Heart right ventricle (tissue), 16 donors: ENCODE measurements at regions not wholly inside any gene's neighbourhood (a gene's known extent, or its start where the extent isn't known, plus 50 kb on each side); places are given as distances from the start of the nearest gene placed in this dataset.

ENCODE experiments used
- ATAC-seq, 8 donors: fragments of 200-7000 bp; cut with Tn5 transposase; one replicate each; pipeline ENCODE4 v1.9.1; 2020; ENCODE audit warnings: mild to moderate bottlenecking in 8 of 8, moderate library complexity in 8 of 8, moderate number of reproducible peaks in 1 of 8
- DNase-seq, 2 donors: peaks; one replicate each; pipeline ENCODE4 v3.0.0-alpha.2; 2020
- H3K27ac ChIP-seq, 10 donors: fragments of 200-600 bp; sonication (generic) in 2 of 10; one replicate each; pipeline versions ENCODE4 v1.5.0 to v1.8.0; 2020 to 2022; ENCODE audit warnings: mild to moderate bottlenecking in 3 of 10
- H3K27me3 ChIP-seq, 7 donors: fragments of 200-600 bp; one replicate each; pipeline ENCODE4 v1.8.0; 2021 to 2022; ENCODE audit warnings: mild to moderate bottlenecking in 2 of 7
- H3K36me3 ChIP-seq, 9 donors: fragments of 200-600 bp; sonication (generic) in 1 of 9; one replicate each; pipeline versions ENCODE4 v1.5.0 to v1.8.0; 2020 to 2022; ENCODE audit warnings: mild to moderate bottlenecking in 2 of 9
- H3K4me1 ChIP-seq, 9 donors: fragments of 200-600 bp; sonication (generic) in 1 of 9; one replicate each; pipeline versions ENCODE4 v1.5.0 to v1.8.0; 2020 to 2022; ENCODE audit warnings: mild to moderate bottlenecking in 4 of 9
- H3K4me3 ChIP-seq, 10 donors: fragments of 200-600 bp; sonication (generic) in 2 of 10; one replicate each; pipeline versions ENCODE4 v1.5.0 to v1.8.0; 2020 to 2022; ENCODE audit warnings: mild to moderate bottlenecking in 7 of 10, moderate library complexity in 2 of 10
- H3K9me3 ChIP-seq, 11 donors: fragments of 200-600 bp in 10 of 11; sonication (generic) in 2 of 11; one replicate each; pipeline versions ENCODE4 v1.5.0 to v1.8.0; 2013 to 2022; ENCODE audit warnings: mild to moderate bottlenecking in 2 of 11, control low read depth in 1 of 11, moderate library complexity in 1 of 11
- WGBS, 2 donors: extraction: QIAGEN DNeasy Blood & Tissue Kit; methylation state at CpG; one replicate each; pipeline ENCODE4 v1.1.7; 2013; ENCODE audit warnings: inconsistent platforms in 1 of 2; 5-methylcytosine and 5-hydroxymethylcytosine counted together
- intact Hi-C, 10 donors: fragments of 100-400 bp; cut with DNase I; formaldehyde crosslinking; loops; one replicate each; pipeline versions ENCODE4 v1.11.1 to v1.14.2; 2022
- TF ChIP-seq, protein P1 (sequence below), 9 donors: fragments of 200-600 bp; sonication (generic) in 2 of 9; IDR thresholded peaks; one replicate each; pipeline versions ENCODE4 v1.5.0 to v1.8.0; 2021 to 2022; ENCODE audit warnings: antibody characterized with exemption in 9 of 9, mild to moderate bottlenecking in 5 of 9, moderate library complexity in 1 of 9
- donor health status: Arrhythmogenic right ventricular cardiomyopathy.
- donor health status: ischemic (EF 13 %, LVEDD 7.1; RV severe dilation, severe dysfunction).
- donor health status: healthy with polysubstance abuse.
- donor health status: DM: no; HTN: yes; CAD: no.
- donor health status: DM: no; HTN: no; CAD: no.
- donor health status: ischemic (EF 25% LVEDD 6.9; RV normal size, moderate dysfunction).
- donor health status: ischemic (EF 25% LVEDD 5.7; RV mildly dilated, moderate dysfunction).
- donor health status: healthy.
- donor health status: DM: yes; HTN: yes; CAD: no.
- donor health status: Ischemic cardiomyopathy.
- donor health status: ischemic (EF 35%, LVEDD 5.7; RV mildly dilated, moderate dysfunction).
- donor health status: nonischemic (EF 11% LVEDD 7.7; RV severe dilation, severe dysfunction).
- donor health status: DM: yes; HTN: yes; CAD: no.
- donor health status: PGD.
- donor health status: ischemic (EF 29% LVEDD 5.4; RV normal size, mild dysfunction).
- donor health status: nonischemic (EF 23%, LVEDD 6.1; RV moderate dilation, normal function).

DNA sequence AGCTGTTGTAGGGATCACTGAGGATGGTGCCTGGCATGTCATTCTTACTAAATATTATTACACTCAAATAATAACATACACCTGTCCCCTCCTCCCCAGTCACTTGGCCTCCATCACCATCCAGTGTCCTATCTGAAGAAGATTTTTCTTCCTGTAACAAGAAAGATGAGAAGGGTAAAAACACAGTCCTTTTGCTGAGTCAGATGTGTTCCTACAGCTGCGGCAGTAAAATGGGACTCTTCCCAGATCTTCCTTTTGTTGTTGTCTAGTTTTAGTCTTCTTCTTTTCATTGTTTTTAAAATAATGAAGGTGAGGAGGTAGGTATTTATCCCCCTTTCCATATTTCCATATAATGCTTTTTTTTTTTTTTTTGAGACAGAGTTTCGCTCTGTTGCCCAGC, 83.1 kb upstream of the RFLNA start:
- intact Hi-C loops, result no loop called here

DNA sequence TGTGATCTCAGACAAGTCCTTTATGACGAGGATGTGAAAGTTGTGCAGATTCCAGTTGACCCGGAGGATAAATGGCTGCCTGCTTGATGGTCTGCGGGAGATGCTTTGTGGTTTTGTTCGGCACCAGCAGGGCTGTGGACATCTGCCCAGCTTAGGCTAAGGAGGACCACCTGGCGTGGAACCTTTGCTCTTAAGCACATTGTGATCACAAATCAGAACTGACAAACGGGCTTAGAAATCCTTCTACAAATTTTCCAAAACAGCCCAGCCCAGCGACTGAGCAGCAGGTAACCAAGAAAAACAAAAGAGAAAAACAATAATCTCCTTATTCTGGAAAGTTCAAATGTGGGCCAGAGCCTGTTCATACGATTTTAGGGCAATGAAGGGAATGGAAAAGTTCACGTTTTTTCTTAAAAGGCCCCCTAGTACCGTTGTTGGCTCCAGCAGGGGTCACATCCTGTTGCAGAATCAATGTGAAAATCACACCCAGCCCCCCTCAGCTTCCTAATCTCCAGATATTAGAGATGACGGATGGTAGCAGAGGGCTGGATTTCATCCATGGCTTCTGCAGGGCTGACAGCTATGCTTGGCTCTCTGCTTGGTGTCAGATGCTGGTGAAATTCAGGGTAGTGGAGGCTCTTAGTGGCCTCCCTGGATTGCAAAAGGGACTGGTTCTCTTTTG, 81.1 kb upstream of the RFLNA start:
- Histone ChIP-seq H3K27me3 (peaks cover 0 to 15% (median 0%) of the 10 kb centered on the region in 7 donors), H3K36me3 (no peaks in the 10 kb centered on the region), H3K27ac (no peak overlapping the region), H3K9me3 (peaks cover 0 to 29% (median 9%) of the 10 kb centered on the region in 11 donors), H3K4me3 (no peak overlapping the region), H3K4me1 (peaks cover 0 to 14% (median 0%) of the 10 kb centered on the region in 9 donors)
- intact Hi-C loops, result no loop called here
- TF ChIP-seq, protein P1, sequence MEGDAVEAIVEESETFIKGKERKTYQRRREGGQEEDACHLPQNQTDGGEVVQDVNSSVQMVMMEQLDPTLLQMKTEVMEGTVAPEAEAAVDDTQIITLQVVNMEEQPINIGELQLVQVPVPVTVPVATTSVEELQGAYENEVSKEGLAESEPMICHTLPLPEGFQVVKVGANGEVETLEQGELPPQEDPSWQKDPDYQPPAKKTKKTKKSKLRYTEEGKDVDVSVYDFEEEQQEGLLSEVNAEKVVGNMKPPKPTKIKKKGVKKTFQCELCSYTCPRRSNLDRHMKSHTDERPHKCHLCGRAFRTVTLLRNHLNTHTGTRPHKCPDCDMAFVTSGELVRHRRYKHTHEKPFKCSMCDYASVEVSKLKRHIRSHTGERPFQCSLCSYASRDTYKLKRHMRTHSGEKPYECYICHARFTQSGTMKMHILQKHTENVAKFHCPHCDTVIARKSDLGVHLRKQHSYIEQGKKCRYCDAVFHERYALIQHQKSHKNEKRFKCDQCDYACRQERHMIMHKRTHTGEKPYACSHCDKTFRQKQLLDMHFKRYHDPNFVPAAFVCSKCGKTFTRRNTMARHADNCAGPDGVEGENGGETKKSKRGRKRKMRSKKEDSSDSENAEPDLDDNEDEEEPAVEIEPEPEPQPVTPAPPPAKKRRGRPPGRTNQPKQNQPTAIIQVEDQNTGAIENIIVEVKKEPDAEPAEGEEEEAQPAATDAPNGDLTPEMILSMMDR (IDR thresholded peaks at IDR 0.05), result no peak
- ATAC-seq (no peak), DNase-seq (no peak)
- 69 to 74% methylated on average over 11 of the region's 11 CpGs for WGBS, 2 donors

More for the DNA sequence above, 83.1 kb upstream of the RFLNA start:
- ATAC-seq (no peak), DNase-seq (no peak)
- H3K27me3 ChIP-seq, result peaks cover 0 to 27% (median 3%) of the 10 kb centered on the region in 7 donors
- peaks cover 0 to 5% (median 0%) of the 10 kb centered on the region in 9 donors for H3K4me1 ChIP-seq
- TF ChIP-seq, protein P1 (IDR thresholded peaks at IDR 0.05), result no peak
- 99 to 100% methylated on average over 2 of the region's 2 CpGs for WGBS, 2 donors
- H3K9me3 ChIP-seq, result peaks cover 0 to 29% (median 9%) of the 10 kb centered on the region in 11 donors
- H3K4me3 ChIP-seq, result no peak overlapping the region
- H3K27ac ChIP-seq, result no peak overlapping the region
- H3K36me3 ChIP-seq, result no peaks in the 10 kb centered on the region

DNA sequence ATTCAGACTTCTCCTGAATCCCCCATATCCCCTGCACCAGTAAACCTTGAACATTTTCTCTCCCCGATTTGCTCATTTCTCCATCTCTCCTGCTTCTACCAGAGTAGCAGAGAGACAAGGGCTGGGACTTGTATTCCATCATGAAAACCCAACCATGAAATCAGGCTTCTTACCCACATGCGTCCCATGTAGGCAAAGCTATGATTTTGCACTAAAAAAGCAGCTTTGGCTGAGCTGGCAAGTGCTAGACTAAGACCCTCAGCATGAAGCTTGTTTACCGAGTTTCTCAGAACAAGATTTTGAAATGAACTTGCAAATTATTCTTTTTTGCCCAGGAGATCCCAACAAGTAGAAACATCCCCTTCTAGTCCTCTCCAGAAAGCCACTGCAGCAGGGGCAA, 80.3 kb upstream of the RFLNA start:
- no peak for ATAC-seq
- 95 to 99% methylated on average over 3 of the region's 3 CpGs for WGBS, 2 donors
- H3K4me1 ChIP-seq, result peaks cover 0 to 14% (median 0%) of the 10 kb centered on the region in 9 donors
- TF ChIP-seq, protein P1 (IDR thresholded peaks at IDR 0.05), result no peak
- DNase-seq, result no peak
- peaks cover 0 to 10% (median 0%) of the 10 kb centered on the region in 7 donors for H3K27me3 ChIP-seq
- intact Hi-C loops, result no loop called here
- no peak overlapping the region for H3K27ac ChIP-seq
- H3K9me3 ChIP-seq, result peaks cover 0 to 29% (median 9%) of the 10 kb centered on the region in 11 donors
- no peak overlapping the region for H3K4me3 ChIP-seq
- H3K36me3 ChIP-seq, result no peaks in the 10 kb centered on the region

DNA sequence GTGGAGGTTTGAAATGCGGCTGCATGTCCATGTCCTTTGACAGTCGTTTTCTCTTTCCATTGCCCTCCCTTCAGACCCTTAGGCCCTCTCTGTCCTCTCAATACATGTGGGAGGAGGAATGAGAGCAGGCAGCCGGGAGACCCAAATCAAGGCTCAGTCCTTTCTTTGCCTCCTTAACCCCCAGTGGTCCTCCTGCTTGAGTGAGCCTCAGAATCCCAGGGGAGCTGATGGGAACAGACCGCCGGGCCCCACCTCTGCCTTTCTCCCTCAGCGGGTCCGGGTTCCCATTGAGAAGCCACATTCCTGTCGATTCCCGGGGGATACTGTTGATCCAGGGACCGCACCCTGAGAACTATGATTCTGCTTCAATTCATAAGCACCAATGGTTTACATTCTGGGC, 77.9 kb upstream of the RFLNA start:
- 74 to 78% methylated on average over 10 of the region's 10 CpGs for WGBS, 2 donors
- Histone ChIP-seq H3K4me3 (no peak overlapping the region), H3K36me3 (no peaks in the 10 kb centered on the region), H3K27me3 (peaks cover 0 to 15% (median 0%) of the 10 kb centered on the region in 7 donors), H3K9me3 (peaks cover 0 to 25% (median 9%) of the 10 kb centered on the region in 11 donors), H3K27ac (no peak overlapping the region), H3K4me1 (peaks cover 0 to 14% (median 0%) of the 10 kb centered on the region in 9 donors)
- no peak for ATAC-seq
- no peak for DNase-seq
- TF ChIP-seq, protein P1 (IDR thresholded peaks at IDR 0.05), result no peak
- intact Hi-C loops, result no loop called here
